VCaP (cell line): ENCODE measurements at regions not wholly inside any gene's neighbourhood (a gene's known extent, or its start where the extent isn't known, plus 50 kb on each side); places are given as distances from the start of the nearest gene placed in this dataset.
A peak's percentile ranks its signal among the peaks of the same experiment; 100 is the strongest.

Experiments used
- H3K27ac ChIP-seq: fragments of 450-650 bp; 2 replicates; pipeline ENCODE4 v1.5.1; 2017
- TF ChIP-seq, protein P1 (sequence below): fragments of 450-650 bp; conservative IDR thresholded peaks from 2 replicates; pipeline ENCODE4 v1.5.1; 2017; ENCODE audit warnings: mild to moderate bottlenecking, moderate library complexity

DNA sequence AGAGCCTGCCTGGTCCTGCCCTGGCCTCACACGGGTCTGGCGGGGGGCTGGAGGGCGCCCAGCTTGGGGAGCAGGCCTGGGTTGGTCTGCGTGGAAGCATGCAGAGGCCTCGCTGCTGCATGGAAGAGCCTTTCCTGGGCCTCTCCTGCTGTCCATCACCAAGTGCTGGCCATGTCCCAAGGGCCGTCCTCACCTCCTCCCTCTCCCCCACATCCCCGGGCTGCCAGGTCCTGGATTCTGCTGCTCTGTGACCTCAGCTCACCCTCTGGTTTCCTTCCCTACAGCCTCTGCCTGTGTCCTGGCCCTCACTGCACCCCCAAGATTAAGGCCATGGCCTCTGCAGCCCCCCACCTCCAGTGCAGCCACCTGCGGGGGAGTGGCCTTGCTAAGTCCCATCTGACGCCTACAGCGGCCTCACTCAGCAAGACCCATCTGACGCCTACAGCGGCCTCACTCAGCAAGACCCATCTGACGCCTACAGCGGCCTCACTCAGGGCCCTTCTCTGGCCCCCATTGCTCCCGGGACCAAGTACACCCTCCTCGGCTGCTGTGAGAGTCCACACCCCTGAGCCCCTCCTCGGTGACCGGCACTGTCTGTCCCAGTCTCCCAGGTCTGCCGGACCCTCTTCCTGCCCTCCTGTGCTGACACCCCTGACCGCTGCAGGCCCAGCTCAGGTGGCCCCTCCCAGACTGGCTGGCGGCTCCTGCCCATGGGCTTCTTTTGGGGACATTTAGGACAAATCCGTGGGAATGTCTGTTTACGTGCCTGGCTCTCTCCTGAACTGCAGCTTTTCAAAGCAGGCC lies 119.5 kb upstream of the B3GAT1 start:
- H3K27ac ChIP-seq: no peak overlapping the region
- TF ChIP-seq, protein P1, sequence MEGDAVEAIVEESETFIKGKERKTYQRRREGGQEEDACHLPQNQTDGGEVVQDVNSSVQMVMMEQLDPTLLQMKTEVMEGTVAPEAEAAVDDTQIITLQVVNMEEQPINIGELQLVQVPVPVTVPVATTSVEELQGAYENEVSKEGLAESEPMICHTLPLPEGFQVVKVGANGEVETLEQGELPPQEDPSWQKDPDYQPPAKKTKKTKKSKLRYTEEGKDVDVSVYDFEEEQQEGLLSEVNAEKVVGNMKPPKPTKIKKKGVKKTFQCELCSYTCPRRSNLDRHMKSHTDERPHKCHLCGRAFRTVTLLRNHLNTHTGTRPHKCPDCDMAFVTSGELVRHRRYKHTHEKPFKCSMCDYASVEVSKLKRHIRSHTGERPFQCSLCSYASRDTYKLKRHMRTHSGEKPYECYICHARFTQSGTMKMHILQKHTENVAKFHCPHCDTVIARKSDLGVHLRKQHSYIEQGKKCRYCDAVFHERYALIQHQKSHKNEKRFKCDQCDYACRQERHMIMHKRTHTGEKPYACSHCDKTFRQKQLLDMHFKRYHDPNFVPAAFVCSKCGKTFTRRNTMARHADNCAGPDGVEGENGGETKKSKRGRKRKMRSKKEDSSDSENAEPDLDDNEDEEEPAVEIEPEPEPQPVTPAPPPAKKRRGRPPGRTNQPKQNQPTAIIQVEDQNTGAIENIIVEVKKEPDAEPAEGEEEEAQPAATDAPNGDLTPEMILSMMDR: no peak

DNA sequence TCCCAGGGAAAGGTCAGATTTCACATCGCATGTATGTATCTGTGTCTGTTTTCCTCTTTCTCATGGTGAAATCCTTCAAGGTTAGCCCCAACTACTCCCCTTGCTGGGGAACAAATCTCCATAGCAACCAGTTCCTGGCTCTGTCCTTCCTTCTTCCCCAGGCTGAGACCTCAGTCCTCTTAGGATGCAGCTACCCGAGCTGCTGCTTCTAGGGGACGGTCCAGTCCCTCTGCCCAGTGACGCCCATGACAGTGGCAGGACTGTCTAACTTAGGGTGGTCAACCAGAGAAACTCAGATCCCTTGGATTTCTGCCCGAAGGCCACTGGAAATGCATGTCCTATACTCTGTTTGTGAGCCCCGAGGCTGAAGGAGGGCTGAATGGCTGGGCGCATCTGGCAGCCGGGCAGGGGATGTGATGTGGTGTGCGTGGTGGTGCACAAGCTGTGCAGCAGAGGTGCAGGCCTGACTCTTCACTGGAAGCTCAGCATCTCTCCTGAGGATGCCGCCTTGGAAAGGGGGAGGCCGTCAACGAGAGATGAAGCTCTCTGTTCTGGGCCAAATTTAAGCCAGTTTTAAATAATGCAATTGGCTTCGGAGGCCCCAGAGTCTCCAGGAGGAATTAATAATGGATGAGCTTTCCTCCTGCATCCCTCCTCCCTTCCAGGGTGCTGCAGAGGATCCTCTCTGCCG lies 118.7 kb upstream of the B3GAT1 start:
- H3K27ac ChIP-seq: no peak overlapping the region
- TF ChIP-seq, protein P1: no peak

DNA sequence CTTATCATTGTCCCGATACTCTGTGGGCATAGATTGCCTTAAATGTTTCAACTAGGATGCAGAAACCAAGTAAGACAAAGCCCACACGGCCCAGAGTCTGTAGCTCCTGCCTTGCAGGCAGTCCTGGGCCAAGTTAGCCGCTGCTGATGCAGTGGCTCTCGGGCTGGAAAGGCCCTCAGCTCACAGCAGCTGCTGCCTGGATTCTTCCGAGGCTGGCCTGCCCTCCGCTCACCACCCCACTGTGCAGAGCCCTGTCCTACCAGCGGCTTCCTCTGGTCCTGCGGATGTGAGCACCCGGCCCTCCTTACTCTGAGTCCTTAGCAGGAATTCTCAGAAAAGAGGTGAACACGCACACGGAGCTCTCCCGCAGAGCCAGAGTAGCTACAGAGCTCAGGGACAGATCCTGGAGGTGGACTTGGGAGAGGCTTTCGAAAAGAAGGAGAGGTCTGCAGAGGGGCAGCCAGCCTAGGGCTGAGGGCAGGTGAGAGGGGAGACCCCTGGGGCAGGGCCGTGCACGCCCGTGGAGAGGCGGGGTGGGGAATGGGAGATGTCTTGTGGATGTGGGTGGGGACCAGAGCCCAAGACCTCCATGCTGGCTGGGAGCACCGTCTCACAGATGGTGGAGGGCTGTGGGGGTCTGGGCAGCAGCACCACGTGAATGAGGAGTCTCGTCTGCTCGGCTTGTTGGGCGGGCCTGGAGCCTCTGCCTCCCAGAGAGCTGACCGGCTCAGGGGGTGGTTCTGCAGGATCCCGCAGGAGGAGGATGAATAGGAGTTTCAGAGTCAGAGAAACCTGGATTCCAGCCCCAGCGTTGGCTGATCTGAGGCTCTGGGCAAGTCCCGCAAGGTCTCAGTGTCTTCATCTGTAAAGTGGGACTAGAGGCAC lies 117.4 kb upstream of the B3GAT1 start:
- no peak overlapping the region for H3K27ac ChIP-seq
- TF ChIP-seq, protein P1: no peak

DNA sequence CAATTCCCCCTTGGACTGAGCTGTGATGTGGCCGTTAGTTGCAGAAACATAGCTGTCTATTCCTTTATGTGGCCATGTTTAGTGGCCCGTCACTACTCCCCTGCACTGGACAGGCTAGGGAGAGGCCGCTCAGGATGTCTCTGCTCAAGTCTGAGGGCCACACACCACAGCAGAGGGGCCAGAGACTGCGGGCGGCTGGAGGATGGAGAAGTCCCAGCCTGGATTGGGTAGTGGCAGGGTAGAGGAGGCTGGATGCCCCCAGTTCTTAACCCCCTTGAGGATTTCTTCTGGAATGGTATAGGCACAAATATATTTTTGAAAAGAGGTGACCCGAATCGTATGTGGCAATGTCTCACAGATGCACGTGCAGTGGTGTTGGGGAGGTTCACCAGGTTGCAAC lies 116.4 kb upstream of the B3GAT1 start:
- peak overlapping the region; percentile 48; the same call in 1 of the 2 replicates for H3K27ac ChIP-seq

DNA sequence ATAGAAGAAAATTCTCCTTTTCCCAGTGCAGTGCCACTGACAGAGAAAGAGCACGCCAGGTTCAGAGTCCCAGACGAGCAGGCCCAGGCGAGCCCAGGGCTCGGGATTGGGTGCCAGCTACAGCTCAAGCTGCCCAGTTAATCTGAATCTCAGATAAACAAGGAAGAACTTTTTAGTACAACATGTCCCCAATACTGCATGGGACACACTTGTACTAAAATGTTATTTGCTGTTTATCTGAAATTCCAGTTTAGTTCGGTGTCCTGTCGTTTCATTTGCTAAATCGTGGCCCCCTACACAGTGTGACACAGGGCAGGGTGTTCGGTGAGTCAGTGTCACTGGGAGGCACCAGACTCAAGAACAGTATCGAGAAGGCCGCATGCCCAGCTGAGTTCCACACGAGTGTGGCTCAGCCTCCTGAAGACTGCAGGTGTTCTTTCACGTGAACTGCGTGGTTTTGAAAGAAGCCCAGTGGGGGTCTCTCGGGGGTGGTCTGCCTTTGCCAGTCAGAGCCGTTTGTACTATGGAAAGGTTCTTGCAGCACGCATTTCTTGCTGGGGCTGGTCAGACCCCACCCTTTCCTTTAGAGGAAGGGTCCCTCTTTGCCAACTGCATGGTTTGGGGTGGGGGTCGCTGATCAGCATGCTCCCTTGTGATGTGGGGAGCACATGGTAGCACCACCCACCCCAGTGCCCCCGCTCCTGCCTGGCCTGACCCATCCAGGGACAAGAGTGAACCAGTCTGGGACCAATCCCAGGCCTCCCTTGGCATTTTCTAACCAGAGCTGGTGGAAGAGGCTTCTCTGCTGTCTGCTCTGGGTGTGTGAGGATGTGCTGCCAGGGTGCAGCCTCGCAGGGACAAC lies 115.6 kb upstream of the B3GAT1 start:
- TF ChIP-seq, protein P1: no peak
- H3K27ac ChIP-seq: peak overlapping the region; percentile 48

More for the DNA sequence above, 116.4 kb upstream of the B3GAT1 start:
- TF ChIP-seq, protein P1: no peak

DNA sequence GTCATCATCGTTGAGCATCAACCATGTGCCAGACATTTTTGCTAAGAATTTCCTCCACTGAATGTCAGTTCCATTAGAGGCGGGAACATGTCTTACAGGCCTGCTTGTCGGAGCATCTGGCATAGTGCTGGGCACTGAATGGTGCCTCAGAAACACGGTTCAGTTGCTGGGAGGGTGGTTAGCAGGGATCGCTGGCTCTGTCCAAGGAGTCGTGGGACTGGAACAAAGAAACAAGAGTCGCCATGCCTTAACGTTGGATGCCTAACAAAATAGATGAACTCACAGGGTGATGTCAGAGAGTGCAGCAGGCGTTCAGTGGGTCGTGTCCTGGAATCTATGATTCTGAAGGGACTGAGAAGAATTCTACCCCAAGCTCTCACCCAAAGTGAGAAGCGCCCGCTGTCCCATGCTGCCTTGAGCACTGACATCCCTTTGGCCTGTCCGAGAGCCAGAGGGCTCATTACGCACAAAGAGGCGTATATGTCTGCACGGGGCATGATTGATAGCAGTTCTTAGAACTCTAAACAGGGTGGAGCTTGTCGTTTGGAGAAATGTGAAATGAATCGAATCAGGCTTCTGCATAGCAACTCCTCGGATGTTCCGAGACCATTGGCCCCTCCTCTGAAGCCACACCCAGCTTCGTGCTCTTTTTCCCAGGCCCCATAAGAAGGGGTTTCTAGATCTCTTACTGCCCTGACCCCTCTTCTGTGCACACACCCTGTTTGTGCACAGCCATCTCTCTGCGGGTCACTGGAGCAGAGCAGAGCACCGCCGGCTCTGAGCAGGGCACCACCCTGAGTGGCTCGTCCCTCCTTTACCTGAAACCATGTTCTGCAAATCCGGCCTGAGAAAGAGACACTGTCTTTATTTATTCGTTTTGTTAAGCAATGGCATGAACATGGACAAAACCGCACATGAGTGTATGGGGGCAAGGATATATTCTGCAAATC lies 113.1 kb upstream of the B3GAT1 start:
- no peak overlapping the region for H3K27ac ChIP-seq
- TF ChIP-seq, protein P1: no peak
